Calu3 (cell line): ENCODE measurements at regions not wholly inside any gene's neighbourhood (a gene's known extent, or its start where the extent isn't known, plus 50 kb on each side); places are given as distances from the start of the nearest gene placed in this dataset.

Source experiments
- BruUV-seq: library from RNA; stranded (reverse); fragments of 400-500 nt; replicated peaks from 2 replicates; lab custom pipeline; 2021; lab: Mats Ljungman, UMichigan
- CTCF ChIA-PET: fragments of 300-600 bp; sonication (Branson Sonifier 250); formaldehyde crosslinking; loops from one replicate; lab custom pipeline; 2022; ENCODE audit warnings: antibody characterized with exemption; lab: Charles Lee
- DNase-seq: peaks from one replicate; pipeline ENCODE4 v3.0.0; 2022
- H3K27ac Mint-ChIP-seq: one replicate; pipeline ENCODE4 v1.8.0; 2022; ENCODE audit warnings: mixed read lengths; ENCODE audit not compliant: unreplicated experiment
- H3K27me3 Mint-ChIP-seq: one replicate; pipeline ENCODE4 v1.8.0; 2022; ENCODE audit warnings: mixed read lengths; ENCODE audit not compliant: unreplicated experiment
- H3K36me3 Mint-ChIP-seq: one replicate; pipeline ENCODE4 v1.8.0; 2022; ENCODE audit warnings: mild to moderate bottlenecking, moderate library complexity, mixed read lengths; ENCODE audit not compliant: insufficient read depth, unreplicated experiment
- H3K4me1 Mint-ChIP-seq: one replicate; pipeline ENCODE4 v1.8.0; 2022; ENCODE audit warnings: mild to moderate bottlenecking, low read depth, mixed read lengths; ENCODE audit not compliant: unreplicated experiment
- H3K4me3 Mint-ChIP-seq: one replicate; pipeline ENCODE4 v1.8.0; 2022; ENCODE audit warnings: mild to moderate bottlenecking, low read depth, moderate library complexity, mixed read lengths; ENCODE audit not compliant: unreplicated experiment
- H3K9me3 Mint-ChIP-seq: one replicate; pipeline ENCODE4 v1.8.0; 2022; ENCODE audit warnings: low read depth, mixed read lengths; ENCODE audit not compliant: unreplicated experiment
- intact Hi-C: fragments of 100-400 bp; cut with micrococcal nuclease; formaldehyde crosslinking; loops from one replicate; pipeline ENCODE4 v1.10.0; 2022; ENCODE audit not compliant: unreplicated experiment
- TF ChIP-seq, protein P1 (sequence below): fragments of 200-600 bp; IDR thresholded peaks from one replicate; pipeline ENCODE4 v1.8.0; 2022; ENCODE audit warnings: antibody characterized with exemption; ENCODE audit not compliant: unreplicated experiment

DNA sequence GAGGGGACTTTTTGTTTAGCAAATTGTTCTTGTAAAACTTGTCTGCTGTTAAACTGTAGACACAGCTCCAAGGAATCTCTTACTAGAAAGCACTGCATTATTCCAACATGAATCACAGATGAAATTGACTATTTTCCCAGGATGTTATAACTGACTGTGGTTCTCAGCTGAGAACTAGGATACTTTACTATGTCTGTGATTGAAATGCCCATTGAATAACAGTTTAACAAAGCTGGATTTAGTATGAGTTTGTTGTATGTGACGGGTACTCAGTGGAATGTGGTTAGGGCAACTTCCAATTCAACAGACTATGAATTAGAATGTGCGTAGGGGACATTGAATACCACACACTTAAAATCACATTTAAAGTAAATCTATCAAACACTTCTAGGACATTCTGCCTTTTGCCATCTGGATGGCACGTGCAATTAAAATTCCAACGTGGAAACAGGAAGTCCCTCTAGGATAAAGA lies 193.4 kb upstream of the PREP start:
- CTCF ChIA-PET: no interaction called here
- Mint-ChIP-seq H3K36me3 (no peaks in the 10 kb centered on the region), H3K4me3 (peak overlapping the region; percentile 17), H3K27ac (peak overlapping the region; percentile 44), H3K9me3 (peaks cover 4% of the 10 kb centered on the region), H3K27me3 (no peaks in the 10 kb centered on the region), H3K4me1 (peaks cover 66% of the 10 kb centered on the region)
- DNase-seq: peak; percentile 38
- BruUV-seq: no TSS peak
- intact Hi-C loops: loop anchor here (10.0 kb wide), 1 partner anchor 162 kb away; no protein-coding TSS in a partner anchor
- TF ChIP-seq, protein P1, sequence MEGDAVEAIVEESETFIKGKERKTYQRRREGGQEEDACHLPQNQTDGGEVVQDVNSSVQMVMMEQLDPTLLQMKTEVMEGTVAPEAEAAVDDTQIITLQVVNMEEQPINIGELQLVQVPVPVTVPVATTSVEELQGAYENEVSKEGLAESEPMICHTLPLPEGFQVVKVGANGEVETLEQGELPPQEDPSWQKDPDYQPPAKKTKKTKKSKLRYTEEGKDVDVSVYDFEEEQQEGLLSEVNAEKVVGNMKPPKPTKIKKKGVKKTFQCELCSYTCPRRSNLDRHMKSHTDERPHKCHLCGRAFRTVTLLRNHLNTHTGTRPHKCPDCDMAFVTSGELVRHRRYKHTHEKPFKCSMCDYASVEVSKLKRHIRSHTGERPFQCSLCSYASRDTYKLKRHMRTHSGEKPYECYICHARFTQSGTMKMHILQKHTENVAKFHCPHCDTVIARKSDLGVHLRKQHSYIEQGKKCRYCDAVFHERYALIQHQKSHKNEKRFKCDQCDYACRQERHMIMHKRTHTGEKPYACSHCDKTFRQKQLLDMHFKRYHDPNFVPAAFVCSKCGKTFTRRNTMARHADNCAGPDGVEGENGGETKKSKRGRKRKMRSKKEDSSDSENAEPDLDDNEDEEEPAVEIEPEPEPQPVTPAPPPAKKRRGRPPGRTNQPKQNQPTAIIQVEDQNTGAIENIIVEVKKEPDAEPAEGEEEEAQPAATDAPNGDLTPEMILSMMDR: no peak

DNA sequence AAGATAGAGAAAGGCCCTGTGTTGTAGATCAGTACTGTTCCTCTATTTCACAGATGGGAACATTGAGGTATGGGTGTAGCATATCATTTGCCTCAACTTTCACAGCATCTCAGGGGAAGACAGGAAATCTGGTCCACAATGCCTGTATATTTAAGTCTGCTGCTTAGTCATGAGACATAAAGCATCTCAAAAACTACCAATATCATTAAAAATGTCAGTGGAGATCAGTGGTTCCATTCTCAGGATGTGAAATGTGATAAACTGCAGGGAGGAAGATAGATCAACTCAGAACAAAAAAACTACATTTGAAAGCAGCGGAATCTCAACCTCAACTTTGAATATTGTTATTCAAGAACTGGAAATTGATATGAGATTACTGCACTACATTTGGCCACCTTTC lies 192.9 kb upstream of the PREP start:
- DNase-seq: no peak
- Mint-ChIP-seq H3K27me3 (no peaks in the 10 kb centered on the region), H3K4me3 (peak overlapping the region; percentile 17), H3K36me3 (no peaks in the 10 kb centered on the region), H3K4me1 (peaks cover 71% of the 10 kb centered on the region), H3K27ac (peak overlapping the region; percentile 44), H3K9me3 (peaks cover 4% of the 10 kb centered on the region)
- CTCF ChIA-PET: no interaction called here
- TF ChIP-seq, protein P1: no peak
- BruUV-seq: no TSS peak
- intact Hi-C loops: loop anchor here (10.0 kb wide), 1 partner anchor 161 kb away; no protein-coding TSS in a partner anchor

DNA sequence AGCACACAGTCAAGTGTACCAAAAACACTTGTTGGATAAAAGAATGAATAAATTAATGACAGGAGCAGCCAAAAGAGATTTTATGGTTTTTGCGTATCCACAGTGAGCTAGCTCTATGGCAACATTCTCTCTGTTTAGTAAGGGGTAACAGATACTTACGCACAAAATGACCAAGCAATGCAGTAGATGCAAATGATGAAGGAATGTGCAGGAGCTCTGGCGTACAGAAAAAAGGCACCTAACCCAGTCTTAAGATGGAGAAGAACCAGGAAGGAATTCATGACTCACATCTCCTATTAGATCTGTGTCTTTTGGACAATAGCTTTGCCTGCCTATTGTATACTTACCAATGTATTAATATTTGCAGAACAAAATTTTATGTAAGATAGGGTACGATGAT lies 191.9 kb upstream of the PREP start:
- Mint-ChIP-seq H3K9me3 (peaks cover 4% of the 10 kb centered on the region), H3K4me1 (peaks cover 64% of the 10 kb centered on the region), H3K27me3 (no peaks in the 10 kb centered on the region), H3K36me3 (no peaks in the 10 kb centered on the region), H3K4me3 (no peak overlapping the region), H3K27ac (no peak overlapping the region)
- DNase-seq: no peak
- BruUV-seq: no TSS peak
- TF ChIP-seq, protein P1: no peak
- CTCF ChIA-PET: no interaction called here
- intact Hi-C loops: loop anchor here (5.0 to 10.0 kb wide), 2 partner anchors 160 to 508 kb away; no protein-coding TSS in a partner anchor

DNA sequence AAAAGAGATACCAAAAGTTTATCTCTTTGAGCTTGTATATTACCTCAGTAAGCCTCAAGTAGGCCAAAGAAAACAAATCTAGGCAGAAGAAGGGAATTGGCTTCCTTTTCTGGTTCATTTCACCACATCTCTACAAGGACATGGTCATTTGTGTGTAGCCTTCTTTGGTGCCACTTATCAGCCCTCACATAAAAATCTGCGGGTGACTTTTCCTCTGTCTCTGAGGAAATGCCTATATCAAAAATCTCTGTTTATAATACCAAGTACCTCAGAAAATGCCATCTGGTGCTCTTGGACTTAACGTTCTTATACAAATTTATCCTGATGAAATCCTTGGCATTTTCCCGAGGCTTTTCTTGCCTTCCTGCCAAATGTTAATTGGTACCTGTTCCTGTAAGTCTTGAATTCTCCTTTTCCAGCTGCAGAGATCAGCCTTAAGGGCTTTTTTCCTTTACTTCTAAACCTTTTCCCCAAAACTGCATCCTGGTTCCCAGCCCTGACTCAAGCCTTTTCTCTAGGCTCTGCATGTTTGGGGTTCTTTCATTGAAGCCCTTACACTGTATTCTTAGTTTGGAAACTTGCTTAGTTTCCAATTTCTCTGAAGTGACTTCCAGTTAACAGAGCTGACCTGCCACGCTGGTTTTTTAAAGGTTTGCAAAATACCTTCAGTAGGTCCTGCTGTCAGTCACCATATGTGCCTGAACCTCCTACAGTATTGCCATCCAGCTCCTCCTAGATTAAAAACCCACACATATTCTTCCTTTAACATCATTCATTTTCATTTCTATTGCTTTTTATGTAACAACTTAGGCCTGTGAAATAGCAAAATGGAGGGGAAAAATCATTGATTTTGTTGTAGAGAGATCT lies 191.2 kb upstream of the PREP start:
- CTCF ChIA-PET: no interaction called here
- H3K36me3 Mint-ChIP-seq: no peaks in the 10 kb centered on the region
- intact Hi-C loops: loop anchor here (5.0 to 10.0 kb wide), 2 partner anchors 159 to 507 kb away; no protein-coding TSS in a partner anchor
- peaks cover 68% of the 10 kb centered on the region for H3K4me1 Mint-ChIP-seq
- H3K27me3 Mint-ChIP-seq: no peaks in the 10 kb centered on the region
- DNase-seq: no peak
- no peak overlapping the region for H3K4me3 Mint-ChIP-seq
- peaks cover 4% of the 10 kb centered on the region for H3K9me3 Mint-ChIP-seq
- H3K27ac Mint-ChIP-seq: no peak overlapping the region
- no TSS peak for BruUV-seq
- TF ChIP-seq, protein P1: no peak
